H1 (cell line): ENCODE measurements at regions not wholly inside any gene's neighbourhood (a gene's known extent, or its start where the extent isn't known, plus 50 kb on each side); places are given as distances from the start of the nearest gene placed in this dataset.

Source experiments
- ASH2L ChIP-seq: fragments of 200-600, 300-600 bp; sonication (generic); IDR thresholded peaks from one replicate; pipeline ENCODE4 v1.7.1; 2017; ENCODE audit warnings: low read length
- CBX5 ChIP-seq: fragments of 300-800, 300-1000 bp; sonication (generic); IDR thresholded peaks from 2 replicates; pipeline ENCODE4 v1.7.1; 2016; ENCODE audit warnings: antibody characterized with exemption, low read length, low read depth
- CHD7 ChIP-seq: fragments of 300-600 bp; sonication (generic); IDR thresholded peaks from 2 replicates; pipeline ENCODE4 v1.7.1; 2012; ENCODE audit warnings: low read length, moderate library complexity, mild to moderate bottlenecking, inconsistent platforms; ENCODE audit not compliant: insufficient replicate concordance
- CREB1 ChIP-seq: IDR thresholded peaks from 2 replicates; pipeline ENCODE4 v1.6.1; 2012; ENCODE audit warnings: inconsistent platforms
- GABPA ChIP-seq: IDR thresholded peaks from 2 replicates; pipeline ENCODE4 v1.6.1; 2011; ENCODE audit warnings: mild to moderate bottlenecking, low read length, moderate library complexity, borderline replicate concordance; ENCODE audit not compliant: insufficient read depth
- JUN ChIP-seq: IDR thresholded peaks from 2 replicates; pipeline ENCODE4 v1.6.1; 2011; ENCODE audit warnings: low read depth, mild to moderate bottlenecking, improper control_type of control experiment, low read length
- KDM1A ChIP-seq: fragments of 200-600, 300-600 bp; sonication (generic); IDR thresholded peaks from 2 replicates; pipeline ENCODE4 v1.7.1; 2016; ENCODE audit warnings: mild to moderate bottlenecking, low read length, borderline replicate concordance
- SIN3A ChIP-seq, 2 experiments: IDR thresholded peaks in 1 of 2; conservative IDR thresholded peaks in 1 of 2; 2 replicates each; pipeline ENCODE4 v1.6.1; 2011 to 2012; ENCODE audit warnings: low read length in 2 of 2, improper control_type of control experiment in 1 of 2, low read depth in 1 of 2, mild to moderate bottlenecking in 1 of 2
- TAF7 ChIP-seq: optimal IDR thresholded peaks from 2 replicates; pipeline ENCODE3; 2011; ENCODE audit warnings: low read depth, mild to moderate bottlenecking, inconsistent platforms, low read length, moderate library complexity, borderline replicate concordance
- TCF12 ChIP-seq: IDR thresholded peaks from 2 replicates; pipeline ENCODE4 v1.6.1; 2011; ENCODE audit warnings: low read depth, mild to moderate bottlenecking, low read length
- TEAD4 ChIP-seq: IDR thresholded peaks from 2 replicates; pipeline ENCODE4 v1.6.1; 2012; ENCODE audit warnings: low read depth, low read length, inconsistent platforms, mixed read lengths
- TF ChIP-seq, protein P1 (sequence below): IDR thresholded peaks from 2 replicates; pipeline ENCODE4 v1.6.1; 2011; ENCODE audit warnings: low read length, improper control_type of control experiment

- TF ChIP-seq CHD7: no peak
- no peak for TF ChIP-seq JUN
- no peak for TF ChIP-seq TAF7
- TF ChIP-seq SIN3A (conservative IDR thresholded peaks at IDR 0.05 in 1 of 2, IDR thresholded peaks at IDR 0.05 in 1 of 2; ENCODE audit: low read depth in 1 of 2, low read length in 2 of 2): no peak
- no peak for TF ChIP-seq GABPA
- no peak for TF ChIP-seq CBX5
- no peak for TF ChIP-seq CREB1
- TF ChIP-seq TCF12: no peak
- no peak for TF ChIP-seq ASH2L
- TF ChIP-seq TEAD4: no peak
- TF ChIP-seq KDM1A: no peak
- TF ChIP-seq, protein P1, sequence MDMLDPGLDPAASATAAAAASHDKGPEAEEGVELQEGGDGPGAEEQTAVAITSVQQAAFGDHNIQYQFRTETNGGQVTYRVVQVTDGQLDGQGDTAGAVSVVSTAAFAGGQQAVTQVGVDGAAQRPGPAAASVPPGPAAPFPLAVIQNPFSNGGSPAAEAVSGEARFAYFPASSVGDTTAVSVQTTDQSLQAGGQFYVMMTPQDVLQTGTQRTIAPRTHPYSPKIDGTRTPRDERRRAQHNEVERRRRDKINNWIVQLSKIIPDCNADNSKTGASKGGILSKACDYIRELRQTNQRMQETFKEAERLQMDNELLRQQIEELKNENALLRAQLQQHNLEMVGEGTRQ: no peak
These were observed 56.5 kb upstream of the ADRB1 start (continued) for GRCh38 chr10:113987156-113987555.
